ENCODE measurements at regions not wholly inside any gene's neighbourhood (a gene's known extent, or its start where the extent isn't known, plus 50 kb on each side); places are given as distances from the start of the nearest gene placed in this dataset.
"Not testable (repeated sequence)": the region's sequence is repeated elsewhere in the genome, so short reads cannot be mapped to it uniquely, and the experiment has no call there.

- no peak for DNase-seq (ENCODE audit: missing footprints)
- intact Hi-C loops (cut with DNase I), result no loop called here
- no peak for ATAC-seq
These were observed 82.3 kb downstream of the MAGEE1 start for GRCh38 chrX:76509775-76510174.

- ATAC-seq (no peak), DNase-seq (ENCODE audit: missing footprints) (no peak)
- intact Hi-C loops (cut with DNase I), result no loop called here
These were observed 90.0 kb downstream of the MAGEE1 start for GRCh38 chrX:76517544-76517943.

- intact Hi-C loops (cut with DNase I), result no loop called here
- ATAC-seq, result no peak
- peak; percentile 50 for DNase-seq (ENCODE audit: missing footprints)
These were observed 93.0 kb downstream of the MAGEE1 start for GRCh38 chrX:76520273-76521054.

DNA sequence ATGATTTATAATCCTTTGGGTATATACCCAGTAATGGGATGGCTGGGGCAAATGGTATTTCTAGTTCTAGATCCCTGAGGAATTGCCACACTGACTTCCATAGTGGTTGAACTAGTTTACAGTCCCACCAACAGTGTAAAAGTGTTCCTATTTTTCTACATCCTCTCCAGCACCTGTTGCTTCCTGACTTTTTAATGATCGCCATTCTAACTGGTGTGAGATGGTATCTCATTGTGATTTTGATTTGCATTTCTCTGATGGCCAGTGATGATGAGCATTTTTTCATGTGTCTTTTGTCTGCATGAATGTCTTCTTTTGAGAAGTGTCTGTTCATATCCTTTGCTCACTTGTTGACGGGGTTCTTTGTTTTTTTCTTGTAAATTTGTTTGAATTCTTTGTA, 108.2 kb downstream of the MAGEE1 start:
- ATAC-seq; intact Hi-C loops (cut with DNase I); DNase-seq (ENCODE audit: missing footprints): not testable (repeated sequence)

DNA sequence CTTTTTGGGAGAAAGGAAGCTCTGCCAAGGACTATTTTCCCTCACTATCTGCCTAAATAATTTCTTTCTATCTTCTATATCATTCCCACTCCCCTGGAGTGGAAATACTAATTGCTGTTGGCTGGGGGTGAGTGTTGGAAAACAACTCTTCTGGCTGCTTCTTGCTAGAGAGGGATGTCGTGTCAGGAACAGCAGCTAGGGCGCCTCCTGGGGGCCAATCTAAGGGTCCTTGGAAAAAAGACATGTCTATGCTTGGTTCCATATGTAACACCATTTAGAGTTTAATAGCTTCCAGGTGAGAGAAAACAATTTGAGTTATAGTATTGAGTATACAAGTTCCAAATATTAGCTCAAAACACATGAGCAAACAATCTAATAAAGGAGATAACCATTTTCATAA, 111.3 kb downstream of the MAGEE1 start:
- DNase-seq (ENCODE audit: missing footprints), result no peak
- no peak for ATAC-seq
- intact Hi-C loops (cut with DNase I), result no loop called here

- ATAC-seq; DNase-seq (ENCODE audit: missing footprints); intact Hi-C loops (cut with DNase I): not testable (repeated sequence)
These were observed 115.9 kb downstream of the MAGEE1 start for GRCh38 chrX:76543381-76543780.

GRCh38 chrX:76550016-76550415, 122.5 kb downstream of the MAGEE1 start:
- DNase-seq (ENCODE audit: missing footprints) (no peak), ATAC-seq (no peak)
- intact Hi-C loops (cut with DNase I), result no loop called here

DNA sequence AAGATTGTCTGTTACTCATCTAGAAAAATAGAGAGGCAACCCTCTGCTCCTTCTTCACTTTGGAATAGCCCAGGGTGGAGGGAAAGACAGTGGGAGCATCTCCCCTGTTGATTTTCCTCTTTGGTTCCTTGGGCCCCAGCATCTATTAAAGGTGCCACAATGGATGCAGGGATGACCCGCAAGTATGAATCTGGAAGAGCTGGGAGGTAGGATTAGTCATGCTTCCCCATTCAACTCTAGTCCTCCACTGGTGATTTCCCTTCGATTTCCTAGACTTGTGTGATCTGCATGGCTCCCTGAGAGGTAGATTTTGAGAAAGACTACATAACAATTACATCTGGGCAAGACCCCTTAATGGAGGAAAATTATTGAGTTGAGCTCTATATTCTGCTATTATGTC, 127.8 kb downstream of the MAGEE1 start:
- ATAC-seq, result no peak

DNA sequence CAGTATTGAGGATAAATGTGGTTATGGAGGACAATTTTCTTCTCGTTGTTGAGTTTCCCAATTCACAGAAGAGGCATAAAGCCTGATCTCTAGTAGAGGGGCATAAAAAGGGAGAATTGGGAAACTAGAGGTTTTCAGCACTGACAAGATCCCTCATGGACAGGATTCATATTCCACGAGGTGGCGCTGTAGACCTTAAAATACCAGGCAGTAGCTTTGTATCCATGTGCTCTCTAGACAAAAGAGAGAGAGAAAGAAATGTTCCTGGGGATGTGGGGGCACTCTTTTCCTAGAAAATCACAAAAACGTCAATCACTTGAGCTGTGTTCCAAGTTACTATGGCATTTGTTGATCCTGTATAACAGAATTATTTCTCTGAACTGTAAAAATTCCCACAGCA, 128.3 kb downstream of the MAGEE1 start:
- intact Hi-C loops (cut with DNase I), result no loop called here
- ATAC-seq, result no peak
- no peak for DNase-seq (ENCODE audit: missing footprints)

More for the DNA sequence above, 127.8 kb downstream of the MAGEE1 start:
- intact Hi-C loops (cut with DNase I), result no loop called here
- no peak for DNase-seq (ENCODE audit: missing footprints)

- DNase-seq (ENCODE audit: missing footprints); intact Hi-C loops (cut with DNase I); ATAC-seq: not testable (repeated sequence)
These were observed 137.3 kb downstream of the MAGEE1 start for GRCh38 chrX:76564842-76565241.

DNA sequence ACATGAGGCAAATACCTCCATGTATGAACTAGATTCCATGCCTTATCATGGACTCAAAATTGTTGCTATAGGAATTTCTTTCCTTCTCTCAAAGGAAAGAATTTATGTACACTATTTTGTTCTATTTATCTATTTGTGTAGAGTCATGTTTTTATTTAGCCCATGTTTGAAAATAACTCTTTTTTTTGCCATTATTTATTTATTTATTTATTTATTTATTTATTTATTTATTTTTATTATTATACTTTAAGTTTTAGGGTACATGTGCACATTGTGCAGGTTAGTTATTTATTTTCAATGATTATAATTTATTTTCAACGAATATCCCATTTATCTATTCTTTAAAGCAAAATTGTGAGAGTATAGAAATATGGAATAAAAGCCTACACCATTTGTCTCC, 177.9 kb downstream of the MAGEE1 start:
- DNase-seq (ENCODE audit: missing footprints) (no peak), ATAC-seq (no peak)
- intact Hi-C loops (cut with DNase I), result no loop called here

DNA sequence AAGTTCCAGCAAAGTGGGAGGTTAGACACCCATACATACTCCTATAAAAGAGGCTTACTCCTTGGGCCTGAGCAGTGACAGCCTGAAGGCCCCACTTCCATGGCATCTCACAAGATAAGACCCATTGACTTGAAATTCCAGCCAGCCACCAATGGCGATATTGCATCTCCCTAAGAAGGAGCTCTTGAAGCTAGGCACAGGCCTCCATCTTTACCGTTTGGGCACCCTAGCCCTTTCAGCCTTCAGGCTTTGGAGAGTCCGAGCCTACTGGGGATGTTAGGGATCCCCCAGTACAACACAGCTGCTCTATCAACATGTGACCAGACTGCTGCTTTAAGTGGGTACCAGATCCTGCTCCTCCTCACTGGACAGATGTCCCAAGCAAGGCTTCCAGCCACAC, 189.5 kb downstream of the MAGEE1 start:
- intact Hi-C loops (cut with DNase I), result no loop called here
- ATAC-seq (no peak), DNase-seq (ENCODE audit: missing footprints) (no peak)

- intact Hi-C loops (cut with DNase I), result no loop called here
- DNase-seq (ENCODE audit: missing footprints) (no peak), ATAC-seq (no peak)
These were observed 216.1 kb downstream of the MAGEE1 start for GRCh38 chrX:76643590-76643989.

DNA sequence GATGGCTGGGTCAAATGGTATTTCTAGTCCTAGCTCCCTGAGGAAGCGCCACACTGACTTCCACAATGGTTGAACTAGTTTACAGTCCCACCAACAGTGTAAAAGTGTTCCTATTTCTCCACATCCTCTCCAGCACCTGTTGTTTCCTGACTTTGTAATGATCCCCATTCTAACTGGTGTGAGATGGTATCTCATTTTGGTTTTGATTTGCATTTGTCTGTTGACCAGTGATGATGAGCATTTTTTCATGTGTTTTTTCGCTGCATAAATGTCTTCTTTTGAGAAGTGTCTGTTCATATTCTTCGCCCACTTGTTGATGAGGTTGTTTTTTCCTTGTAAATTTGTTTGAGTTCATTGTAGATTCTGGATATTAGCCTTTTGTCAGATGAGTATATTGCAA, 223.9 kb downstream of the MAGEE1 start:
- DNase-seq (ENCODE audit: missing footprints); intact Hi-C loops (cut with DNase I); ATAC-seq: not testable (repeated sequence)

GRCh38 chrX:76657499-76657898, 230.0 kb downstream of the MAGEE1 start:
- DNase-seq (ENCODE audit: missing footprints) (no peak), ATAC-seq (no peak)
- intact Hi-C loops (cut with DNase I), result no loop called here

Measured in Right ventricle myocardium inferior (tissue), 1 donor.